ENCODE measurements at regions not wholly inside any gene's neighbourhood (a gene's known extent, or its start where the extent isn't known, plus 50 kb on each side); places are given as distances from the start of the nearest gene placed in this dataset.

GRCh38 chr16:10332241-10332640 lies 53.6 kb upstream of the ATF7IP2 start:
- Histone ChIP-seq H3K27me3 (no peaks in the 10 kb centered on the region), H3K9me3 (no peaks in the 10 kb centered on the region), H3K36me3 (no peaks in the 10 kb centered on the region), H3K4me1 (no peaks in the 10 kb centered on the region), H3K4me3 (no peak overlapping the region), H3K27ac (no peak overlapping the region)
- TF ChIP-seq POLR2AphosphoS5 (IDR thresholded peaks at IDR 0.05) (no peak), CTCF (IDR thresholded peaks at IDR 0.05) (no peak), EP300 (IDR thresholded peaks at IDR 0.05; ENCODE audit: low read depth) (no peak), POLR2A (IDR thresholded peaks at IDR 0.05) (no peak)
- no peak for DNase-seq
- intact Hi-C loops (cut with DNase I; ENCODE audit: low total_unique reads) = no loop called here
- in situ Hi-C loops (cut with MboI; ENCODE audit: low pct_ligation_motif_present in 1 of 4, low pct_unique_long_range_greater_than_20kb in 1 of 4, low sequenced_read_pairs in 3 of 4) = no loop called here

GRCh38 chr16:10332775-10333174 lies 53.1 kb upstream of the ATF7IP2 start:
- intact Hi-C loops (cut with DNase I; ENCODE audit: low total_unique reads) = no loop called here

GRCh38 chr16:10333321-10334032 lies 52.4 kb upstream of the ATF7IP2 start:
- no peak for TF ChIP-seq CTCF (IDR thresholded peaks at IDR 0.05)
- no peak for TF ChIP-seq EP300 (IDR thresholded peaks at IDR 0.05; ENCODE audit: low read depth)
- TF ChIP-seq POLR2AphosphoS5 (IDR thresholded peaks at IDR 0.05) = no peak
- no peak for TF ChIP-seq POLR2A (IDR thresholded peaks at IDR 0.05)
- Histone ChIP-seq H3K27ac (no peak overlapping the region), H3K27me3 (no peaks in the 10 kb centered on the region), H3K4me3 (no peak overlapping the region), H3K9me3 (no peaks in the 10 kb centered on the region), H3K4me1 (no peaks in the 10 kb centered on the region), H3K36me3 (no peaks in the 10 kb centered on the region)
- intact Hi-C loops (cut with DNase I; ENCODE audit: low total_unique reads) = no loop called here
- peak; percentile 8 for DNase-seq
- in situ Hi-C loops (cut with MboI; ENCODE audit: low pct_ligation_motif_present in 1 of 4, low pct_unique_long_range_greater_than_20kb in 1 of 4, low sequenced_read_pairs in 3 of 4) = no loop called here
- 73 to 88% methylated on average over 3 to 10 of the region's 10 CpGs for WGBS, 2 donors (ENCODE audit: low coverage in 1 of 2)

More at GRCh38 chr16:10332775-10333174, 53.1 kb upstream of the ATF7IP2 start:
- Histone ChIP-seq H3K36me3 (no peaks in the 10 kb centered on the region), H3K27me3 (no peaks in the 10 kb centered on the region), H3K4me3 (no peak overlapping the region), H3K9me3 (no peaks in the 10 kb centered on the region), H3K27ac (no peak overlapping the region), H3K4me1 (no peaks in the 10 kb centered on the region)
- WGBS, 2 donors (ENCODE audit: low coverage in 1 of 2) = 71 to 89% methylated on average over 2 to 7 of the region's 7 CpGs
- no peak for TF ChIP-seq POLR2AphosphoS5 (IDR thresholded peaks at IDR 0.05)
- TF ChIP-seq EP300 (IDR thresholded peaks at IDR 0.05; ENCODE audit: low read depth) = no peak
- no peak for DNase-seq
- in situ Hi-C loops (cut with MboI; ENCODE audit: low pct_ligation_motif_present in 1 of 4, low pct_unique_long_range_greater_than_20kb in 1 of 4, low sequenced_read_pairs in 3 of 4) = no loop called here

- WGBS, 2 donors (ENCODE audit: low coverage in 1 of 2) = 79 to 87% methylated on average over 11 to 12 of the region's 12 CpGs
- H3K27me3 ChIP-seq = no peaks in the 10 kb centered on the region
- no peak for DNase-seq
- no peaks in the 10 kb centered on the region for H3K4me1 ChIP-seq
- no peak for TF ChIP-seq CTCF (IDR thresholded peaks at IDR 0.05)
- no peak for TF ChIP-seq EP300 (IDR thresholded peaks at IDR 0.05; ENCODE audit: low read depth)
- TF ChIP-seq POLR2AphosphoS5 (IDR thresholded peaks at IDR 0.05) = no peak
- TF ChIP-seq POLR2A (IDR thresholded peaks at IDR 0.05) = no peak
- in situ Hi-C loops (cut with MboI; ENCODE audit: low pct_ligation_motif_present in 1 of 4, low pct_unique_long_range_greater_than_20kb in 1 of 4, low sequenced_read_pairs in 3 of 4) = no loop called here
- no peak overlapping the region for H3K4me3 ChIP-seq
- H3K36me3 ChIP-seq = no peaks in the 10 kb centered on the region
- intact Hi-C loops (cut with DNase I; ENCODE audit: low total_unique reads) = no loop called here
- H3K9me3 ChIP-seq = peaks cover 5 to 11% of the 10 kb centered on the region in 2 donors
- H3K27ac ChIP-seq = no peak overlapping the region
Observed at GRCh38 chr16:10335681-10336080, 50.2 kb upstream of the ATF7IP2 start.

Measured in transverse colon (tissue), 4 donors.